ENCODE measurements at regions not wholly inside any gene's neighbourhood (a gene's known extent, or its start where the extent isn't known, plus 50 kb on each side); places are given as distances from the start of the nearest gene placed in this dataset.
A peak's percentile ranks its signal among the peaks of the same experiment; 100 is the strongest.
"Not testable (repeated sequence)": the region's sequence is repeated elsewhere in the genome, so short reads cannot be mapped to it uniquely, and the experiment has no call there.

- BruUV-seq (replicated peaks) = no TSS peak
Observed at GRCh38 chr10:131838966-131839742, 61.7 kb upstream of the PPP2R2D start.

GRCh38 chr10:131839880-131840787 is 60.7 kb upstream of the PPP2R2D start:
- intact Hi-C loops (cut with micrococcal nuclease); CTCF ChIA-PET; H3K9me3 ChIP-seq (ENCODE audit: low read length); H3K79me2 ChIP-seq (ENCODE audit: low read length); H3K27ac ChIP-seq (ENCODE audit: low read length); H3K4me1 ChIP-seq (ENCODE audit: insufficient read depth, low read length); H3K9ac ChIP-seq (ENCODE audit: low read length); H3K36me3 ChIP-seq (ENCODE audit: low read depth, low read length); H2AFZ ChIP-seq (ENCODE audit: low read length); H4K20me1 ChIP-seq (ENCODE audit: low read length); H3K4me2 ChIP-seq (ENCODE audit: low read length); H3K9me2 ChIP-seq (replicated peaks; ENCODE audit: low read length); BruUV-seq (replicated peaks); ATAC-seq; H3K4me3 ChIP-seq (ENCODE audit: low read length); H3F3A ChIP-seq (ENCODE audit: low read length, unreplicated experiment); POLR2A ChIA-PET (ENCODE audit: unreplicated experiment): not testable (repeated sequence)
- peaks cover 19% of the 10 kb centered on the region for H3K27me3 ChIP-seq (ENCODE audit: low read length)
- TF ChIP-seq, protein P1, sequence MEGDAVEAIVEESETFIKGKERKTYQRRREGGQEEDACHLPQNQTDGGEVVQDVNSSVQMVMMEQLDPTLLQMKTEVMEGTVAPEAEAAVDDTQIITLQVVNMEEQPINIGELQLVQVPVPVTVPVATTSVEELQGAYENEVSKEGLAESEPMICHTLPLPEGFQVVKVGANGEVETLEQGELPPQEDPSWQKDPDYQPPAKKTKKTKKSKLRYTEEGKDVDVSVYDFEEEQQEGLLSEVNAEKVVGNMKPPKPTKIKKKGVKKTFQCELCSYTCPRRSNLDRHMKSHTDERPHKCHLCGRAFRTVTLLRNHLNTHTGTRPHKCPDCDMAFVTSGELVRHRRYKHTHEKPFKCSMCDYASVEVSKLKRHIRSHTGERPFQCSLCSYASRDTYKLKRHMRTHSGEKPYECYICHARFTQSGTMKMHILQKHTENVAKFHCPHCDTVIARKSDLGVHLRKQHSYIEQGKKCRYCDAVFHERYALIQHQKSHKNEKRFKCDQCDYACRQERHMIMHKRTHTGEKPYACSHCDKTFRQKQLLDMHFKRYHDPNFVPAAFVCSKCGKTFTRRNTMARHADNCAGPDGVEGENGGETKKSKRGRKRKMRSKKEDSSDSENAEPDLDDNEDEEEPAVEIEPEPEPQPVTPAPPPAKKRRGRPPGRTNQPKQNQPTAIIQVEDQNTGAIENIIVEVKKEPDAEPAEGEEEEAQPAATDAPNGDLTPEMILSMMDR (conservative IDR thresholded peaks at IDR 0.05; ENCODE audit: low read depth, low read length) = peak; percentile 46; the same call in 1 of the 2 replicates
- peak; percentile 37 for DNase-seq

More at GRCh38 chr10:131838966-131839742, 61.7 kb upstream of the PPP2R2D start:
- intact Hi-C loops (cut with micrococcal nuclease) = no loop called here
- Histone ChIP-seq H3K9me3 (ENCODE audit: low read length) (no peaks in the 10 kb centered on the region), H4K20me1 (ENCODE audit: low read length) (no peaks in the 10 kb centered on the region), H3K4me1 (ENCODE audit: insufficient read depth, low read length) (no peaks in the 10 kb centered on the region), H3F3A (ENCODE audit: low read length, unreplicated experiment) (no peaks in the 10 kb centered on the region), H3K9ac (ENCODE audit: low read length) (no peak overlapping the region), H3K27me3 (ENCODE audit: low read length) (peaks cover 9% of the 10 kb centered on the region), H3K36me3 (ENCODE audit: low read depth, low read length) (no peaks in the 10 kb centered on the region), H2AFZ (ENCODE audit: low read length) (no peak overlapping the region), H3K27ac (ENCODE audit: low read length) (no peak overlapping the region), H3K9me2 (replicated peaks; ENCODE audit: low read length) (no peaks in the 10 kb centered on the region), H3K4me3 (ENCODE audit: low read length) (no peak overlapping the region), H3K4me2 (ENCODE audit: low read length) (no peak overlapping the region), H3K79me2 (ENCODE audit: low read length) (no peaks in the 10 kb centered on the region)
- POLR2A ChIA-PET (ENCODE audit: unreplicated experiment) = no interaction called here
- ATAC-seq (no peak), DNase-seq (no peak)
- CTCF ChIA-PET = no interaction called here
- TF ChIP-seq EZH2 (IDR thresholded peaks at IDR 0.05; ENCODE audit: low read length, unreplicated experiment) = no peak
- TF ChIP-seq EZH2phosphoT487 (IDR thresholded peaks at IDR 0.05; ENCODE audit: borderline replicate concordance, low read length) = no peak
- TF ChIP-seq, protein P1 (conservative IDR thresholded peaks at IDR 0.05; ENCODE audit: low read depth, low read length) = no peak

GRCh38 chr10:131840788-131841118 is 60.1 kb upstream of the PPP2R2D start:
- no peak for ATAC-seq
- CTCF ChIA-PET = no interaction called here
- no peak for TF ChIP-seq EZH2 (IDR thresholded peaks at IDR 0.05; ENCODE audit: low read length, unreplicated experiment)
- no peak for TF ChIP-seq EZH2phosphoT487 (IDR thresholded peaks at IDR 0.05; ENCODE audit: borderline replicate concordance, low read length)
- TF ChIP-seq, protein P1 (conservative IDR thresholded peaks at IDR 0.05; ENCODE audit: low read depth, low read length) = no peak

More at GRCh38 chr10:131840788-131841118, 60.1 kb upstream of the PPP2R2D start:
- no peaks in the 10 kb centered on the region for H3K9me2 ChIP-seq (replicated peaks; ENCODE audit: low read length)
- no peak overlapping the region for H3K27ac ChIP-seq (ENCODE audit: low read length)
- no peak overlapping the region for H3K4me3 ChIP-seq (ENCODE audit: low read length)
- H3K36me3 ChIP-seq (ENCODE audit: low read depth, low read length) = no peaks in the 10 kb centered on the region
- H3K27me3 ChIP-seq (ENCODE audit: low read length) = peaks cover 23% of the 10 kb centered on the region
- H2AFZ ChIP-seq (ENCODE audit: low read length) = no peak overlapping the region
- no TSS peak for BruUV-seq (replicated peaks)
- H3K4me1 ChIP-seq (ENCODE audit: insufficient read depth, low read length) = no peaks in the 10 kb centered on the region
- no peak for DNase-seq
- no peak overlapping the region for H3K4me2 ChIP-seq (ENCODE audit: low read length)
- no peaks in the 10 kb centered on the region for H3F3A ChIP-seq (ENCODE audit: low read length, unreplicated experiment)
- no peaks in the 10 kb centered on the region for H3K79me2 ChIP-seq (ENCODE audit: low read length)
- H3K9ac ChIP-seq (ENCODE audit: low read length) = no peak overlapping the region
- H4K20me1 ChIP-seq (ENCODE audit: low read length) = no peaks in the 10 kb centered on the region
- H3K9me3 ChIP-seq (ENCODE audit: low read length) = no peaks in the 10 kb centered on the region
- intact Hi-C loops (cut with micrococcal nuclease) = no loop called here
- POLR2A ChIA-PET (ENCODE audit: unreplicated experiment) = no interaction called here
